ENCODE measurements at regions not wholly inside any gene's neighbourhood (a gene's known extent, or its start where the extent isn't known, plus 50 kb on each side); places are given as distances from the start of the nearest gene placed in this dataset.

DNA sequence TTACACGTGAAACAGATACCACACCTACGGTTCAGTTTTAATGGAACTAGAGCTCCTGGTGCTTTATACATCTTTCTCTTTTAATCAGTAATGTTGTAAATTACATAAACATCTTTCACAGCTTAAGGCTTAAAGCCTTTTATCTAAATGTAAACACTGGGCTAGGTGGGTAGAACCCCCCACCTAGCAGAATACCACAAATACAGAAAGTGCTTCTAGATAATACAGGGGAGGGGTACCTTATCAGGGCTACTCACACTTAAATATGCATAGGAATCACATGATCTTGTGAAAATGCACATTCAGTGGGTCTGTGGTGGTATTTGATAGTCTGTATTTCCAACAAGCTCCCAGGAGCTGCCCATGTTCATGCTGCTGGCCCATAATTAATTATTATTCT is 256.4 kb upstream of the TARS1 start:
- no peaks in the 10 kb centered on the region for H3K27me3 ChIP-seq (ENCODE audit: control insufficient read depth, insufficient read depth, low read length)
- DNase-seq (no peak), ATAC-seq (no peak)
- H3K36me3 ChIP-seq (ENCODE audit: control insufficient read depth, insufficient read depth, low read length) = no peaks in the 10 kb centered on the region
- Mint-ChIP-seq H3K36me3 (peaks cover 9% of the 10 kb centered on the region), H3K27ac (no peak overlapping the region), H3K4me1 (peaks cover 0 to 7% of the 10 kb centered on the region in 2 donors), H3K4me3 (no peak overlapping the region), H3K9me3 (peaks cover 11 to 12% of the 10 kb centered on the region in 2 donors), H3K27me3 (ENCODE audit: low read depth in 2 of 2) (no peaks in the 10 kb centered on the region)
- WGBS (ENCODE audit: insufficient coverage) = 76% methylated on average over 2 of the region's 2 CpGs
- TF ChIP-seq, protein P1, sequence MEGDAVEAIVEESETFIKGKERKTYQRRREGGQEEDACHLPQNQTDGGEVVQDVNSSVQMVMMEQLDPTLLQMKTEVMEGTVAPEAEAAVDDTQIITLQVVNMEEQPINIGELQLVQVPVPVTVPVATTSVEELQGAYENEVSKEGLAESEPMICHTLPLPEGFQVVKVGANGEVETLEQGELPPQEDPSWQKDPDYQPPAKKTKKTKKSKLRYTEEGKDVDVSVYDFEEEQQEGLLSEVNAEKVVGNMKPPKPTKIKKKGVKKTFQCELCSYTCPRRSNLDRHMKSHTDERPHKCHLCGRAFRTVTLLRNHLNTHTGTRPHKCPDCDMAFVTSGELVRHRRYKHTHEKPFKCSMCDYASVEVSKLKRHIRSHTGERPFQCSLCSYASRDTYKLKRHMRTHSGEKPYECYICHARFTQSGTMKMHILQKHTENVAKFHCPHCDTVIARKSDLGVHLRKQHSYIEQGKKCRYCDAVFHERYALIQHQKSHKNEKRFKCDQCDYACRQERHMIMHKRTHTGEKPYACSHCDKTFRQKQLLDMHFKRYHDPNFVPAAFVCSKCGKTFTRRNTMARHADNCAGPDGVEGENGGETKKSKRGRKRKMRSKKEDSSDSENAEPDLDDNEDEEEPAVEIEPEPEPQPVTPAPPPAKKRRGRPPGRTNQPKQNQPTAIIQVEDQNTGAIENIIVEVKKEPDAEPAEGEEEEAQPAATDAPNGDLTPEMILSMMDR (IDR thresholded peaks at IDR 0.05) = no peak
- H3K27ac ChIP-seq (ENCODE audit: low read length) = no peak overlapping the region
- no peak overlapping the region for H3K4me3 ChIP-seq (ENCODE audit: low read length)
- intact Hi-C loops (cut with micrococcal nuclease) = no loop called here
- no peaks in the 10 kb centered on the region for H3K9me3 ChIP-seq (ENCODE audit: control insufficient read depth, insufficient read depth, low read length)
- no peaks in the 10 kb centered on the region for H3K4me1 ChIP-seq (ENCODE audit: control insufficient read depth, insufficient read depth, low read length)

GRCh38 chr5:33188089-33188488 is 252.7 kb upstream of the TARS1 start:
- Mint-ChIP-seq H3K9me3 (peaks cover 9 to 13% of the 10 kb centered on the region in 2 donors), H3K27me3 (ENCODE audit: low read depth in 2 of 2) (no peaks in the 10 kb centered on the region), H3K4me3 (no peak overlapping the region), H3K36me3 (peaks cover 16% of the 10 kb centered on the region), H3K27ac (no peak overlapping the region), H3K4me1 (peaks cover 0 to under 1% of the 10 kb centered on the region in 2 donors)
- Histone ChIP-seq H3K36me3 (ENCODE audit: control insufficient read depth, insufficient read depth, low read length) (no peaks in the 10 kb centered on the region), H3K9me3 (ENCODE audit: control insufficient read depth, insufficient read depth, low read length) (no peaks in the 10 kb centered on the region), H3K27me3 (ENCODE audit: control insufficient read depth, insufficient read depth, low read length) (no peaks in the 10 kb centered on the region), H3K4me1 (ENCODE audit: control insufficient read depth, insufficient read depth, low read length) (no peaks in the 10 kb centered on the region), H3K4me3 (ENCODE audit: low read length) (no peak overlapping the region), H3K27ac (ENCODE audit: low read length) (no peak overlapping the region)
- ATAC-seq (no peak), DNase-seq (no peak)
- WGBS (ENCODE audit: insufficient coverage) = 83% methylated on average over 2 of the region's 4 CpGs
- intact Hi-C loops (cut with micrococcal nuclease) = no loop called here
- TF ChIP-seq, protein P1 (IDR thresholded peaks at IDR 0.05) = no peak

GRCh38 chr5:33194914-33195313 is 245.9 kb upstream of the TARS1 start:
- Histone ChIP-seq H3K9me3 (ENCODE audit: control insufficient read depth, insufficient read depth, low read length) (no peaks in the 10 kb centered on the region), H3K4me3 (ENCODE audit: low read length) (no peak overlapping the region), H3K36me3 (ENCODE audit: control insufficient read depth, insufficient read depth, low read length) (no peaks in the 10 kb centered on the region), H3K27ac (ENCODE audit: low read length) (no peak overlapping the region), H3K4me1 (ENCODE audit: control insufficient read depth, insufficient read depth, low read length) (no peaks in the 10 kb centered on the region), H3K27me3 (ENCODE audit: control insufficient read depth, insufficient read depth, low read length) (no peaks in the 10 kb centered on the region)
- intact Hi-C loops (cut with micrococcal nuclease) = no loop called here
- Mint-ChIP-seq H3K36me3 (peaks cover 7% of the 10 kb centered on the region), H3K27me3 (ENCODE audit: low read depth in 2 of 2) (no peaks in the 10 kb centered on the region), H3K4me1 (no peaks in the 10 kb centered on the region), H3K27ac (no peak overlapping the region), H3K9me3 (peaks cover 8 to 10% of the 10 kb centered on the region in 2 donors), H3K4me3 (no peak overlapping the region)
- TF ChIP-seq, protein P1 (IDR thresholded peaks at IDR 0.05) = no peak
- ATAC-seq (no peak), DNase-seq (no peak)

DNA sequence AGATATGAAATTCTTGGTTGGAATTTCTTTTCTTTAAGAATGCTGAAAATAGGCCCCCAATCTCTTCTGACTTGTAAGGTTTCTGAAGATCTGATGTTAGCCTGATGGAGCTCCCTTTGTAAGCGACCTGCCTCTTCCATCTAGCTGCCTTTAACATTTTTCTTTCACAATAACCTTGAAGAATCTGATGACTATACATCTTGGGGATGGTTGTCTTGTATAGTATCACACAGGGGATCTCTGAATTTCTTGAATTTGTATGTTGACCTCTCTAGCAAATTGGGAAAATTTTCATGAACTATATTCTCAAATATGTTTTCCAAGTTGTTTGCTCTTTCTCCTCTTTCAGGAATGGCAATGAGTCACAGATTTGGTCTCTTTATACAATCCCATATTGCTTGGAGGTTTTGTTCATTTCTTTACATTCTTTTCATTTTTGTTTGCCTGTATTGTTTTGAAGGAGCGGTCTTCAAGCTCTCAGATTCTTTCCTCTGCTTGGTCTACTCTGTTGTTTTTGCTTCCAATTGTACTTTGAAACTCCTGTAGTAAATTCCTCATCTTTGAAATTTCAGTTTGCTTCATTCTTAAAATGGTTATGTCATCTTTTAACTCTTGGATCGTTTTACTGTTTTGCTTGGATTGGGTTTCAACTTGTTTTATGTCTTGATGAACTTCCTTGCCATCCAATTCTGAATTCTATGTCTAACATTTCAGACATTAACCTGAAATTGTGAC is 245.2 kb upstream of the TARS1 start:
- Histone ChIP-seq H3K4me3 (ENCODE audit: low read length) (no peak overlapping the region), H3K36me3 (ENCODE audit: control insufficient read depth, insufficient read depth, low read length) (no peaks in the 10 kb centered on the region), H3K9me3 (ENCODE audit: control insufficient read depth, insufficient read depth, low read length) (no peaks in the 10 kb centered on the region), H3K4me1 (ENCODE audit: control insufficient read depth, insufficient read depth, low read length) (no peaks in the 10 kb centered on the region), H3K27me3 (ENCODE audit: control insufficient read depth, insufficient read depth, low read length) (no peaks in the 10 kb centered on the region), H3K27ac (ENCODE audit: low read length) (no peak overlapping the region)
- no peak overlapping the region for H3K27ac Mint-ChIP-seq
- H3K27me3 Mint-ChIP-seq (ENCODE audit: low read depth in 2 of 2) = no peaks in the 10 kb centered on the region
- TF ChIP-seq, protein P1 (IDR thresholded peaks at IDR 0.05) = no peak
- no peak for ATAC-seq
- H3K36me3 Mint-ChIP-seq = peaks cover 7% of the 10 kb centered on the region
- WGBS (ENCODE audit: insufficient coverage) = 75% methylated on average over 2 of the region's 3 CpGs
- peaks cover 8 to 10% of the 10 kb centered on the region in 2 donors for H3K9me3 Mint-ChIP-seq
- no peak for DNase-seq
- intact Hi-C loops (cut with micrococcal nuclease) = no loop called here
- no peaks in the 10 kb centered on the region for H3K4me1 Mint-ChIP-seq
- H3K4me3 Mint-ChIP-seq = no peak overlapping the region

Data from natural killer cell (primary cell).